Osteoblast (primary cell): ENCODE measurements at regions not wholly inside any gene's neighbourhood (a gene's known extent, or its start where the extent isn't known, plus 50 kb on each side); places are given as distances from the start of the nearest gene placed in this dataset.
A peak's percentile ranks its signal among the peaks of the same experiment; 100 is the strongest.

Experiments
- DNase-seq: peaks from one replicate; pipeline ENCODE4 v3.0.0; 2011; ENCODE audit warnings: low spot score, mixed read lengths; ENCODE audit not compliant: insufficient read length; ENCODE audit errors: missing footprints
- H2AFZ ChIP-seq: 2 replicates; pipeline ENCODE4 v1.6.0; 2011; ENCODE audit warnings: mild to moderate bottlenecking, low read length
- H3K27ac ChIP-seq: 2 replicates; pipeline ENCODE4 v1.5.1; 2011; ENCODE audit warnings: mild to moderate bottlenecking, low read depth, low read length, moderate library complexity
- H3K27me3 ChIP-seq: 2 replicates; pipeline ENCODE4 v1.6.0; 2012; ENCODE audit warnings: mild to moderate bottlenecking, control low read depth, inconsistent platforms, low read length, moderate library complexity; ENCODE audit not compliant: insufficient read depth
- H3K36me3 ChIP-seq: 2 replicates; pipeline ENCODE4 v1.5.1; 2011; ENCODE audit warnings: mild to moderate bottlenecking, low read length, control low read depth, moderate library complexity; ENCODE audit not compliant: insufficient read depth
- H3K4me1 ChIP-seq: 2 replicates; pipeline ENCODE4 v1.5.1; 2011; ENCODE audit warnings: mild to moderate bottlenecking, low read length, control low read depth, moderate library complexity; ENCODE audit not compliant: insufficient read depth
- H3K4me2 ChIP-seq: 2 replicates; pipeline ENCODE4 v1.6.0; 2011; ENCODE audit warnings: mild to moderate bottlenecking, low read length; ENCODE audit not compliant: insufficient read depth
- H3K4me3 ChIP-seq: fragments of 200-600 bp; sonication (generic); 3 replicates; pipeline ENCODE4 v1.5.1; 2012; ENCODE audit warnings: mild to moderate bottlenecking, low read length, inconsistent platforms; ENCODE audit not compliant: insufficient read depth
- H3K79me2 ChIP-seq: 2 replicates; pipeline ENCODE4 v1.6.0; 2012; ENCODE audit warnings: mild to moderate bottlenecking, low read length, control low read depth, inconsistent platforms; ENCODE audit not compliant: insufficient read depth
- H3K9me3 ChIP-seq: 2 replicates; pipeline ENCODE4 v1.5.1; 2011; ENCODE audit warnings: low read depth, low read length, control low read depth
- H4K20me1 ChIP-seq: 2 replicates; pipeline ENCODE4 v1.6.0; 2012; ENCODE audit warnings: mild to moderate bottlenecking, low read length, control low read depth; ENCODE audit not compliant: insufficient read depth
- CTCF ChIP-seq: IDR thresholded peaks from 2 replicates; pipeline ENCODE4 v1.5.1; 2011; ENCODE audit warnings: mild to moderate bottlenecking, low read depth, low read length, moderate library complexity; ENCODE audit errors: extremely low read depth

GRCh38 chr6:147037881-147038280 lies 166.3 kb upstream of the STXBP5 start:
- no peak overlapping the region for H3K27ac ChIP-seq
- H3K79me2 ChIP-seq = no peaks in the 10 kb centered on the region
- H3K9me3 ChIP-seq = no peaks in the 10 kb centered on the region
- peaks cover 6% of the 10 kb centered on the region for H3K4me1 ChIP-seq
- H4K20me1 ChIP-seq = no peaks in the 10 kb centered on the region
- no peak overlapping the region for H3K4me3 ChIP-seq
- no peak for DNase-seq
- H3K4me2 ChIP-seq = no peak overlapping the region
- H3K27me3 ChIP-seq = no peaks in the 10 kb centered on the region
- no peak for TF ChIP-seq CTCF
- H2AFZ ChIP-seq = no peak overlapping the region
- no peaks in the 10 kb centered on the region for H3K36me3 ChIP-seq

- H3K4me1 ChIP-seq = peaks cover 6% of the 10 kb centered on the region
- no peak overlapping the region for H3K27ac ChIP-seq
- no peaks in the 10 kb centered on the region for H3K79me2 ChIP-seq
- no peaks in the 10 kb centered on the region for H3K27me3 ChIP-seq
- peak overlapping the region; percentile 9 for H3K4me2 ChIP-seq
- no peaks in the 10 kb centered on the region for H3K36me3 ChIP-seq
- no peaks in the 10 kb centered on the region for H4K20me1 ChIP-seq
- no peak overlapping the region for H3K4me3 ChIP-seq
- peak; percentile 5 for DNase-seq
- no peaks in the 10 kb centered on the region for H3K9me3 ChIP-seq
- TF ChIP-seq CTCF = no peak
- H2AFZ ChIP-seq = peak overlapping the region; percentile 2
These were observed 163.9 kb upstream of the STXBP5 start for GRCh38 chr6:147040121-147040910.

- Histone ChIP-seq H3K27ac (no peak overlapping the region), H2AFZ (no peak overlapping the region), H3K4me3 (no peak overlapping the region), H4K20me1 (no peaks in the 10 kb centered on the region), H3K4me1 (peaks cover 6% of the 10 kb centered on the region), H3K36me3 (no peaks in the 10 kb centered on the region), H3K4me2 (no peak overlapping the region), H3K9me3 (no peaks in the 10 kb centered on the region), H3K27me3 (no peaks in the 10 kb centered on the region), H3K79me2 (no peaks in the 10 kb centered on the region)
- no peak for DNase-seq
- no peak for TF ChIP-seq CTCF
These were observed 161.5 kb upstream of the STXBP5 start for GRCh38 chr6:147042679-147043078.

- Histone ChIP-seq H3K4me3 (no peak overlapping the region), H3K4me1 (peaks cover 6% of the 10 kb centered on the region), H3K27me3 (no peaks in the 10 kb centered on the region), H2AFZ (no peak overlapping the region), H3K79me2 (no peaks in the 10 kb centered on the region), H3K4me2 (no peak overlapping the region), H3K27ac (no peak overlapping the region), H3K36me3 (no peaks in the 10 kb centered on the region), H3K9me3 (no peaks in the 10 kb centered on the region), H4K20me1 (no peaks in the 10 kb centered on the region)
- TF ChIP-seq CTCF = no peak
- no peak for DNase-seq
These were observed 160.2 kb upstream of the STXBP5 start for GRCh38 chr6:147043994-147044477.
